ENCODE measurements at regions not wholly inside any gene's neighbourhood (a gene's known extent, or its start where the extent isn't known, plus 50 kb on each side); places are given as distances from the start of the nearest gene placed in this dataset.

DNA sequence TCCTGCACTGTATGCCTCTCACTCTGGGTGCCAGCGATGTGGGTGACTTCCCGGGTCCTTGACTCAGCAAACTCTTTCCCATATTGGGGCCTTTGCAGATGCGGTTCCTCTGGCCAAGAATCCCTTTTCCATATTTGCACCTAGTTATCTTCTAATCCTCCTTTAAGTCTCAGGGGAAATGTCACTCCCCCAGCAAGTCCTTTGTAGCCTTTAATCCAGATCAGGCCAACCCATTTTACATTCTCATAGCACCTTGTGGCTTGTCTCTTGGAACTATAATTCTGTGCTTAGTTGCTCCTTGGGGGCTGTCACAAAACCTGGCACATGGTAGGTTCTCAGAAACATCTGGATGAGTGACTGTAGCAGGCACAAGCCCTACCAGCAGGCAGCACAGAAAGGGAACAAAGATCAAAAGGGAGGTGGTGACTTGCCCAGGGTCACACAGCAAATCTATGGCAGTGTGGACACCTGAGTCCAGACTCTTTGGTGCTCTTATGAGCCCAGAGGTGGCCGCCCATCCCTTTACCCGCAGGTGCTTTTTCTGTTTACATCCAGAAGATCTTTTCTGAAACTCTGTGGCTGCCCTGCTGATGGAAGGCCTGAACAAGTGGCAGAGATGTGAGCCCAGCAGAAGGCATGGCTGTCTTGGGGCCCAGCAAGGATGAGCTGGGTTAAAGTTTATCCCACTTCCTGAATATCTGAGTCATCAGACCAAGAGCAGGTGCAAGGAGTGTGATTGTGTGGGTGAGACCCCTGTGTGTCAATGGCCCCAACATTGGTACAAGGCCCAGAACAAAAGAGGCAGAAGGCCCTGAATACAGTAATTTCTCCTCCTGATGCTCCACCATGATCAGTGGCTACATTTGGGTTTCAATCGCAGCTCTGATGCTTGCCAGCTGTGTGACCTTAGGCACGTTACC, 78.6 kb upstream of the GRK3 start:
- FAIRE-seq (no peak), DNase-seq (ENCODE audit: low read depth, low spot score) (no peak)
- Histone ChIP-seq H3K9me1 (replicated peaks; ENCODE audit: control insufficient read depth, extremely low read depth, insufficient read depth, low read length) (no peaks in the 10 kb centered on the region), H3K36me3 (ENCODE audit: control insufficient read depth in 2 of 2, extremely low read depth in 1 of 2, insufficient read depth in 2 of 2, low read length in 2 of 2) (no peaks in the 10 kb centered on the region), H3K9me3 (replicated peaks; ENCODE audit: control insufficient read depth, insufficient read depth, low read length) (no peaks in the 10 kb centered on the region), H3K27me3 (ENCODE audit: control insufficient read depth in 2 of 2, insufficient read depth in 2 of 2, low read length in 2 of 2) (no peaks in the 10 kb centered on the region), H3K4me1 (ENCODE audit: control insufficient read depth, extremely low read depth, insufficient read depth, low read length) (no peaks in the 10 kb centered on the region), H3K79me2 (ENCODE audit: control insufficient read depth, insufficient read depth, low read length) (no peaks in the 10 kb centered on the region), H4K20me1 (replicated peaks; ENCODE audit: control insufficient read depth, extremely low read depth, insufficient read depth, low read length) (no peaks in the 10 kb centered on the region), H3K4me2 (ENCODE audit: insufficient read depth, low read length) (no peak overlapping the region), H3K9ac (replicated peaks; ENCODE audit: extremely low read depth, insufficient read depth, low read length) (no peak overlapping the region), H3K27ac (ENCODE audit: insufficient read depth, low read depth, low read length) (no peak overlapping the region), H3K4me3 (replicated peaks in 1 of 3; ENCODE audit: insufficient read depth in 1 of 3, low read depth in 1 of 3, low read length in 3 of 3) (no peak overlapping the region), H2AFZ (ENCODE audit: low read depth, low read length) (no peak overlapping the region)
- no TSS peak for BruUV-seq (replicated peaks)
- no peak for TF ChIP-seq EZH2 (IDR thresholded peaks at IDR 0.05; ENCODE audit: borderline replicate concordance, low read depth, low read length, severe bottlenecking)
- ChIA-PET POLR2A (no interaction called here), CTCF (no interaction called here)
- dilution Hi-C loops (cut with MboI; ENCODE audit: extremely low pct_ligation_motif_present, low sequenced_read_pairs) (no loop called here), intact Hi-C loops (cut with micrococcal nuclease) (no loop called here)

DNA sequence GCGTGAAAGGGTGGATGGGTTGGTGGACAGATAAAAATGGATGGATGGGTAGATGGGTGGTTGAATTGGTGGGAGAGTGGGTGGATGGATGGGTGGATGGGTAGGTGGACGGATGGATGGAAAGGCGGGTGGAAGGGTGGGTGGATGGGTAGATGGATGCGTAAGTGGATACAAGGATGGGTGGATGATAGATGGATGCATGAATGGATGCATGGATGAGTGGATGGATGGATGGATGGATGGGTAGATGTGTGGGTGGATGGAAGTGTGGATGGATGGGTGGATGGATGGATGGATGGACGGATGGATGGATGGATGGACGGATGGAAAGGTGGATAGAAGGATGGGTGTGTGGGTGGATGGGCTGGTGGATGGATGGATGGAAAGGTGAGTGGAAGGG, 77.0 kb upstream of the GRK3 start:
- no peaks in the 10 kb centered on the region for H3K9me3 ChIP-seq (replicated peaks; ENCODE audit: control insufficient read depth, insufficient read depth, low read length)
- DNase-seq (ENCODE audit: low read depth, low spot score) (no peak), FAIRE-seq (no peak)
- H3K27ac ChIP-seq (ENCODE audit: insufficient read depth, low read depth, low read length) = no peak overlapping the region
- no TSS peak for BruUV-seq (replicated peaks)
- ChIA-PET POLR2A (no interaction called here), CTCF (no interaction called here)
- H3K79me2 ChIP-seq (ENCODE audit: control insufficient read depth, insufficient read depth, low read length) = no peaks in the 10 kb centered on the region
- no peaks in the 10 kb centered on the region for H4K20me1 ChIP-seq (replicated peaks; ENCODE audit: control insufficient read depth, extremely low read depth, insufficient read depth, low read length)
- no peak overlapping the region for H3K9ac ChIP-seq (replicated peaks; ENCODE audit: extremely low read depth, insufficient read depth, low read length)
- no peak overlapping the region for H3K4me3 ChIP-seq (replicated peaks in 1 of 3; ENCODE audit: insufficient read depth in 1 of 3, low read depth in 1 of 3, low read length in 3 of 3)
- H3K4me2 ChIP-seq (ENCODE audit: insufficient read depth, low read length) = no peak overlapping the region
- no peaks in the 10 kb centered on the region for H3K27me3 ChIP-seq (ENCODE audit: control insufficient read depth in 2 of 2, insufficient read depth in 2 of 2, low read length in 2 of 2)
- H2AFZ ChIP-seq (ENCODE audit: low read depth, low read length) = no peak overlapping the region
- H3K4me1 ChIP-seq (ENCODE audit: control insufficient read depth, extremely low read depth, insufficient read depth, low read length) = no peaks in the 10 kb centered on the region
- H3K9me1 ChIP-seq (replicated peaks; ENCODE audit: control insufficient read depth, extremely low read depth, insufficient read depth, low read length) = no peaks in the 10 kb centered on the region
- no peaks in the 10 kb centered on the region for H3K36me3 ChIP-seq (ENCODE audit: control insufficient read depth in 2 of 2, extremely low read depth in 1 of 2, insufficient read depth in 2 of 2, low read length in 2 of 2)
- TF ChIP-seq POLR2AphosphoS5 (IDR thresholded peaks at IDR 0.05; ENCODE audit: insufficient read depth, low read depth, low read length) = no peak
- TF ChIP-seq EZH2 (IDR thresholded peaks at IDR 0.05; ENCODE audit: borderline replicate concordance, low read depth, low read length, severe bottlenecking) = no peak
- no peak for TF ChIP-seq FOS (IDR thresholded peaks at IDR 0.05; ENCODE audit: borderline replicate concordance, insufficient read depth, low read length)
- no peak for TF ChIP-seq POLR2A (IDR thresholded peaks at IDR 0.05; ENCODE audit: low read depth, low read length)
- TF ChIP-seq GATA2 (IDR thresholded peaks at IDR 0.05; ENCODE audit: insufficient read depth, insufficient read length, low read depth, low read length) = no peak
- TF ChIP-seq, protein P1, sequence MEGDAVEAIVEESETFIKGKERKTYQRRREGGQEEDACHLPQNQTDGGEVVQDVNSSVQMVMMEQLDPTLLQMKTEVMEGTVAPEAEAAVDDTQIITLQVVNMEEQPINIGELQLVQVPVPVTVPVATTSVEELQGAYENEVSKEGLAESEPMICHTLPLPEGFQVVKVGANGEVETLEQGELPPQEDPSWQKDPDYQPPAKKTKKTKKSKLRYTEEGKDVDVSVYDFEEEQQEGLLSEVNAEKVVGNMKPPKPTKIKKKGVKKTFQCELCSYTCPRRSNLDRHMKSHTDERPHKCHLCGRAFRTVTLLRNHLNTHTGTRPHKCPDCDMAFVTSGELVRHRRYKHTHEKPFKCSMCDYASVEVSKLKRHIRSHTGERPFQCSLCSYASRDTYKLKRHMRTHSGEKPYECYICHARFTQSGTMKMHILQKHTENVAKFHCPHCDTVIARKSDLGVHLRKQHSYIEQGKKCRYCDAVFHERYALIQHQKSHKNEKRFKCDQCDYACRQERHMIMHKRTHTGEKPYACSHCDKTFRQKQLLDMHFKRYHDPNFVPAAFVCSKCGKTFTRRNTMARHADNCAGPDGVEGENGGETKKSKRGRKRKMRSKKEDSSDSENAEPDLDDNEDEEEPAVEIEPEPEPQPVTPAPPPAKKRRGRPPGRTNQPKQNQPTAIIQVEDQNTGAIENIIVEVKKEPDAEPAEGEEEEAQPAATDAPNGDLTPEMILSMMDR (IDR thresholded peaks at IDR 0.05; ENCODE audit: extremely low read depth in 1 of 2, insufficient read depth in 1 of 2, low read depth in 1 of 2, low read length in 2 of 2) = no peak
- no peak for TF ChIP-seq MYC (IDR thresholded peaks at IDR 0.05; ENCODE audit: low read depth, low read length)
- TF ChIP-seq, protein P2, sequence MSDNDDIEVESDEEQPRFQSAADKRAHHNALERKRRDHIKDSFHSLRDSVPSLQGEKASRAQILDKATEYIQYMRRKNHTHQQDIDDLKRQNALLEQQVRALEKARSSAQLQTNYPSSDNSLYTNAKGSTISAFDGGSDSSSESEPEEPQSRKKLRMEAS (IDR thresholded peaks at IDR 0.05; ENCODE audit: insufficient read depth, insufficient read length) = no peak
- no peak for TF ChIP-seq JUN (IDR thresholded peaks at IDR 0.05; ENCODE audit: borderline replicate concordance, insufficient read depth, insufficient read length, low read depth)
- intact Hi-C loops (cut with micrococcal nuclease) (no loop called here), dilution Hi-C loops (cut with MboI; ENCODE audit: extremely low pct_ligation_motif_present, low sequenced_read_pairs) (no loop called here)
